ENCODE measurements at regions not wholly inside any gene's neighbourhood (a gene's known extent, or its start where the extent isn't known, plus 50 kb on each side); places are given as distances from the start of the nearest gene placed in this dataset.

- H3K18ac ChIP-seq (ENCODE audit: low read depth, low read length): no peak overlapping the region
- no peak for DNase-seq
- intact Hi-C loops (cut with micrococcal nuclease): no loop called here
- dilution Hi-C loops (cut with HindIII; ENCODE audit: low sequenced_read_pairs, unreplicated experiment): no loop called here
- no peaks in the 10 kb centered on the region for H3K27me3 ChIP-seq (ENCODE audit: control insufficient read depth, insufficient read depth, low read length)
- no peak overlapping the region for H3K14ac ChIP-seq (replicated peaks; ENCODE audit: low read depth, low read length)
- no peak overlapping the region for H4K91ac ChIP-seq (ENCODE audit: insufficient read depth, low read depth, low read length)
- BruUV-seq (replicated peaks): no TSS peak
- H3K79me1 ChIP-seq (ENCODE audit: low read depth in 1 of 2, low read length in 2 of 2): no peaks in the 10 kb centered on the region
- H4K20me1 ChIP-seq (ENCODE audit: insufficient read depth, low read length): no peaks in the 10 kb centered on the region
- no peak overlapping the region for H2BK120ac ChIP-seq (ENCODE audit: low read depth, low read length)
- no peak for ATAC-seq (ENCODE audit: low read depth)
- ChIA-PET POLR2A (ENCODE audit: unreplicated experiment) (no interaction called here), CTCF (interaction anchor here (0.5 kb wide), 1 partner anchor 18 kb away, joined by 3 read pairs; no protein-coding TSS in a partner anchor)
- TF ChIP-seq SMC3 (IDR thresholded peaks at IDR 0.05; ENCODE audit: low read depth, low read length): no peak
- no peak for TF ChIP-seq RCOR1 (IDR thresholded peaks at IDR 0.05; ENCODE audit: insufficient replicate concordance, low read length)
- TF ChIP-seq MAZ (IDR thresholded peaks at IDR 0.05; ENCODE audit: borderline replicate concordance, low read depth, low read length): no peak
- TF ChIP-seq CHD1 (IDR thresholded peaks at IDR 0.05; ENCODE audit: low read depth, low read length): no peak
- no peak for TF ChIP-seq MAFK (IDR thresholded peaks at IDR 0.05; ENCODE audit: low read depth, low read length)
- no peak for TF ChIP-seq ELK1 (IDR thresholded peaks at IDR 0.05; ENCODE audit: borderline replicate concordance, low read depth, low read length)
- no peak for TF ChIP-seq USF2 (IDR thresholded peaks at IDR 0.05; ENCODE audit: low read depth, low read length)
- no peak for TF ChIP-seq POLR2A (IDR thresholded peaks at IDR 0.05; ENCODE audit: low read depth, low read length)
- no peak for TF ChIP-seq FOS (IDR thresholded peaks at IDR 0.05; ENCODE audit: low read depth, low read length)
- H2BK5ac ChIP-seq (ENCODE audit: low read depth, low read length, poor library complexity, severe bottlenecking): no peak overlapping the region
- no peak overlapping the region for H3K4ac ChIP-seq (ENCODE audit: low read depth, low read length)
- no peak overlapping the region for H4K5ac ChIP-seq (ENCODE audit: low read depth, low read length)
- H4K8ac ChIP-seq (ENCODE audit: low read depth in 2 of 2, low read length in 2 of 2): no peak overlapping the region
- H3K23ac ChIP-seq (ENCODE audit: low read depth, low read length): no peak overlapping the region
- H2BK20ac ChIP-seq (ENCODE audit: low read depth, low read length): no peak overlapping the region
- no peak overlapping the region for H2AFZ ChIP-seq (replicated peaks; ENCODE audit: low read length, poor library complexity)
- H3K4me2 ChIP-seq (ENCODE audit: low read depth, low read length): no peak overlapping the region
- H3K36me3 ChIP-seq (ENCODE audit: control insufficient read depth, insufficient read depth, low read length): no peaks in the 10 kb centered on the region
- H3K27ac ChIP-seq (ENCODE audit: insufficient read depth, low read length): no peak overlapping the region
- H3K9me3 ChIP-seq (ENCODE audit: control insufficient read depth, insufficient read depth, low read length): no peaks in the 10 kb centered on the region
- no peaks in the 10 kb centered on the region for H3K9me1 ChIP-seq (ENCODE audit: insufficient read depth, low read length)
- no peak overlapping the region for H2AK9ac ChIP-seq (replicated peaks; ENCODE audit: low read depth, low read length, poor library complexity)
- H3K9ac ChIP-seq (ENCODE audit: low read depth, low read length): no peak overlapping the region
- no peak overlapping the region for H3K56ac ChIP-seq (ENCODE audit: extremely low read depth, insufficient read depth, low read length)
- no peak overlapping the region for H2BK15ac ChIP-seq (ENCODE audit: low read depth, low read length)
- no peaks in the 10 kb centered on the region for H3K4me1 ChIP-seq (ENCODE audit: control insufficient read depth, insufficient read depth, low read length)
- H2AK5ac ChIP-seq (ENCODE audit: low read depth, low read length): no peak overlapping the region
- H3K4me3 ChIP-seq (ENCODE audit: insufficient read depth, low read depth, low read length): no peak overlapping the region
- in situ Hi-C loops (cut with MboI; ENCODE audit: low sequenced_read_pairs): no loop called here
Observed at GRCh38 chr10:81514811-81515210, 360.2 kb upstream of the NRG3 start.

Data from IMR-90 (cell line).